ENCODE measurements at regions not wholly inside any gene's neighbourhood (a gene's known extent, or its start where the extent isn't known, plus 50 kb on each side); places are given as distances from the start of the nearest gene placed in this dataset.

DNA sequence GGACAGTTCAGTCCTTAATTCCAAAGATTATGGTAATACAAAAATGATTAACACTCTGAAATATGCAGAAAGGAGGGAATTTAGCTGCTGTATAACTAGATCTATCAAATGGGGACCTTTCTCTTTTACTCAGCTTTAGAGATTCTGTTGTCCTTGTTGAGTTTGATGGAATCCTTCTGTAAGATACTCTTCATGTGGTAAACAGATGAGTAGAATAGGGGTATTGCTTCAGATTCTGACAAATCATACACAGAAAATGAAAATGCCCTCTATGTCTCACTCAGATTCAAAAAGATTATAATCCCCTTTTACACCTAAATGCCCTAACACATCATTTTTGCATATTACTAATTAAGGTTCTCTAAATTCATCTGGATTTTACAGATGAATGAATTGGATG lies 50.7 kb downstream of the ARHGAP35 start:
- no peak for DNase-seq

DNA sequence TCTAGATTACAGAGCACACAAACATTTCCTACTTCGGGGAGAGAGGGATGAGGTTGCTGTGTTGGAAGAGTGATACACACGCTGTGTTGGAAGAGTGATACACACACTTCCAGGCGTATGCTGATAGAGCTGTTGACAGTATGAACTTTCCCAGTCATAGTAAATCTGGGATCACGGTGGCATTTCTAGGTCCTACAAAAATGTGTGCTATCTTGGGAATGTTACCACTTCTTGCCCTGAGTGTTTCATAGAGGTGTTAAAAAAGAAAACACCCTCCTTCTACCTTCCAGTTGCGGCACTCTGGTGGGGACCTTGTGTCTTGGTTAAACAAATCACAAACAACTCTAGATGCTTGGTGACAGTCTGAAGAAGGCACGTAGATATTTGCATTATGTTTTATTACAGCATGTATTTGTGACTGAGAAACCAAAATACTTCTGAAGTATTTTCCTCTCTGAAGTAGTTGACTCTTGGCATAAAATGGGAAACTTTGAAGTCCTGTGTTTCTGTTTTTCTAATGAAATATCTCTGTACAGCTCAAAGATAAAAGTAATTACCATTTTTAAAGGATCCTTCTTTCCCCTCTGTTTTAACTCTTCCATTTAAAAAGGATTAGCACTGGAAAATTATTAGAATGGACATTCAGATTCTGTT lies 52.5 kb downstream of the ARHGAP35 start:
- DNase-seq: no peak

DNA sequence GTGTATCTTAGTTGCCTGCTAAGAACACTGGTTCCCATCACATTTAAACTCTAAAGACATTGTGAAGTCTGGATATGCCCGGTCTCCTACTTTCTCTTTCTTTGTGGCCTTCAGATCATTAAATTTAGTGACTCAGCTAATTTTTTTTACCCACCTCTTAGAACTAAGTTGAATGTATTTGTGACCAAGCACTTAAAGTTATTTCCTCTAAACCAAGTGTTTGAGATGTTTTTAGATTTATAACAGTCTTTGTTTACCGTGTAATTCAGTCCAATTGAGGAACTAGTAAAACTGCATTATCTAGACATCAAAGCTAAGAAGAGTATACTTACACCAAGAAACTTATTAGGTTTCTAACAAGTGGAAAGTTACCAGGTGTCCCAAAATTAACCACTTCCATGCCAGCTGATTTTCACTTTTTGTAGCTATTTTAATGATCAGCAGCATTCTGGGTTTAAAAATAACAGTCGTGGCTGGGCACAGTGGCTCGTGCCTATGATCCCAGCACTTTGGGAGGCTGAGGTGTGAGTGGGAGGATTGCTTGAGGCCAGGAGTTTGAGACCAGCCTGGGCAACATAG lies 53.1 kb downstream of the ARHGAP35 start:
- no peak for DNase-seq

DNA sequence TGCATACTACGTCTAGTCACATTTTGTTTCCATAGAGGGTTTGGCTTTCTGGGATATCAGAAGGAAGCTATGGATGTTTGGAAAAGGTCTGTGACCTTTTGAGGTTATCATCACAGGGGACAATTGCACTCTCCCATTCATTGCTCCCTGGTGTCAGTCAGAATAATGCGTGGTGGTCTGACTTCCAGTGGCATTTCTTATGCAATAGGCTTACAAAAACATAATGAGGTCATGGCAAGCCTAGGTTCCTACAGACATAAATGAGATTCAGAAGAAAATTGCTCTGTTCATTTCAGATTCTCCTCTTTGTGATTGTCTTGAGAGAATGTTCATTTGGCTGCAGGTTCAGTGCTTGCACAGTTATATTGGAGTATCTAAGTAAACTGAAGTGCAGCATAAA lies 54.6 kb downstream of the ARHGAP35 start:
- DNase-seq: no peak

DNA sequence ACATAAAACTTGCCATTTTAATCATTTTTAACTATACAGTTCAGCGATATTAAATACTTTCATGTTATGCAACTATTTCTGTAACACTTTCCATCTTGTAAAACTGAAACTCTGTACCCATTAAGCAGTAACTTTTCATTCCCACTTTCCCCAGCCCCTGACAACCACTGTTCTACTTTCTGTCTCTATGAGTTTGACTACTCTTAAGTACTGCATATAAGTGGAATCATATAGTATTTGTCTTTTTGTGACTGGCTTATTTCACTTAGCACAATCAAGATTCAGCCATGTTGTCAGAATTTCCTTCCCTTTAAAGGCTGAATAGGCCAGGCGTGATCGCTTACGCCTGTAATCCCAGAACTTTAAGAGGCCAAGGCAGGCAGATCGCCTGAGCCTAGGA lies 56.2 kb downstream of the ARHGAP35 start:
- DNase-seq: no peak

DNA sequence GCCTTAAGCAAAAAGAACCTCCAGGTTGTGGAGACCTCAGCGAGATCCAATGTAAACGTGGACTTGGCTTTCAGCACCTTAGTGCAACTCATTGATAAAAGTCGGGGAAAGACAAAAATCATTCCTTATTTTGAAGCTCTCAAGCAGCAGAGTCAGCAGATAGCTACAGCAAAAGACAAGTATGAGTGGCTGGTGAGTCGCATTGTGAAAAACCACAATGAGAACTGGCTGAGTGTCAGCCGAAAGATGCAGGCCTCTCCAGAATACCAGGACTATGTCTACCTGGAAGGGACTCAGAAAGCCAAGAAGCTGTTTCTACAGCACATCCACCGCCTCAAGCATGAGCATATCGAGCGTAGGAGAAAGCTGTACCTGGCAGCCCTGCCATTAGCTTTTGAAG lies 58.5 kb downstream of the ARHGAP35 start:
- no peak for DNase-seq

DNA sequence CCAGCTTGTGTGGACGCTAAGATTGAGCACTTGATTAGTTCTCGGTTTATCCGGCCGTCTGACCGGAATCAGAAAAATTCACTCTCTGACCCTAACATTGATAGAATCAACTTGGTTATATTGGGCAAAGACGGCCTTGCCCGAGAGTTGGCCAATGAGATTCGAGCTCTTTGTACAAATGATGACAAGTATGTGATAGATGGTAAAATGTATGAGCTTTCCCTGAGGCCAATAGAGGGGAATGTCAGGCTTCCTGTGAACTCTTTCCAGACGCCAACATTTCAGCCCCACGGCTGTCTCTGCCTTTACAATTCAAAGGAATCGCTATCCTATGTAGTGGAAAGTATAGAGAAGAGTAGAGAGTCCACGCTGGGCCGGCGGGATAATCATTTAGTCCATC lies 59.6 kb downstream of the ARHGAP35 start:
- no peak for DNase-seq

DNA sequence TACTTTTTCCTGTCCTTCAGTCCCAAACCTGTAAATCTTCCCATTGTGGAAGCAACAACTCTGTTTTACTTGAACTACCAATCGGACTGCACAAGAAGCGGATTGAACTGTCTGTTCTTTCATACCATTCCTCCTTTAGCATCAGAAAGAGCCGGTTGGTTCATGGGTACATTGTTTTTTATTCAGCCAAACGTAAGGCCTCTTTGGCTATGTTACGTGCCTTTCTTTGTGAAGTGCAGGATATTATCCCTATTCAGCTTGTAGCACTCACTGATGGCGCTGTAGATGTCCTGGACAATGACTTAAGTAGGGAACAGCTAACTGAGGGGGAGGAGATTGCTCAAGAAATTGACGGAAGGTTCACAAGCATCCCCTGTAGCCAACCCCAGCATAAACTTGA lies 60.3 kb downstream of the ARHGAP35 start:
- no peak for DNase-seq

DNA sequence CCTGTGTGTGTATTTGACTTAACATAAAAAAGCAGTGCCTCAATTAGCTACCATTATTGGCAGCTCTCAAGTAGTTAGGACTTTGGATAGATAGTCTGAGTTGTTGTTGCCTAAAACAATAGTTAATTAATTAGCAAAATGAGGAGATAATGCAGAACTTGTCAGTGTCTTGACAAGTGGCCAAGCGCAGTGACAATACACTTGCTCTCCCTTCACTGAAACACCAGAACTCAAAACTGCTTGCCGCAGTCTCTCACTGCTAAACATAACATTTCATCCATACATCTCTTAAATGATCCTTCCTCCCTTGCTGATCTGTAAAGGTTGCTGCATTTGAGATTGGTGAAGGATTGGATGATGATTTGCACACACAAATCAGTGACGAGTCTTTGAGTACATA lies 61.7 kb downstream of the ARHGAP35 start:
- no peak for DNase-seq

DNA sequence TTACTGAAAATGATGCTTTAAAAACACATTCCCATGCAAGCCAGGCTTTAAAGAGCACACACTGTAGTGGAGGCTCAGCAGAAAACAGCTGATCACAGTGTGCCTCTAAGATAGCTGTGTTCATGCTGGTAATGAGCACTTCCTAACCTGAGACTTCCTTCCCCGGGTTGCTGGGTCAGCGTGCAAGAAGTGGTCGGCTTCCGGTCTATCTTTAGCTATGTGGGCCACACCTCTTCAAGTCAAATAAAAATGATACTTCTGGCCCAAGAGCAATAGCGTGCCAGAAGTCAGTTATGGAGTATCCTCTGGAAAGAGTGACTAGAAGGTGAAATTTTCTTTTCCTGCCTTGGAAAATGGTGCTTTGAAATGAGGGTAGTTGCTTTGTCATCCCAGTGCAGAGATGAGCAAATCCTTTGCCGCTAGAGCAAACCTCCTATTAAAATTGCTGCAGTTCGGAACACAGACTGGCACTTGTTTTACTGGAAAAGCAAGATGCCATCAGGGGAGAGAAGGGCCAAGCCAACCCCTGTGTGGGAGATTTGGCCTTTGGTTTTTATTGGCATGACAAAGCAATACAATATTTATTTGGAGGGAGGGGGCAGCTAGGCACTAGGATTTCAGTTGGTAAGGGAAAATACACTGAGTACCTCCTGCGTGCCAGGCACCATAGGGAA lies 64.2 kb downstream of the ARHGAP35 start:
- no peak for DNase-seq

DNA sequence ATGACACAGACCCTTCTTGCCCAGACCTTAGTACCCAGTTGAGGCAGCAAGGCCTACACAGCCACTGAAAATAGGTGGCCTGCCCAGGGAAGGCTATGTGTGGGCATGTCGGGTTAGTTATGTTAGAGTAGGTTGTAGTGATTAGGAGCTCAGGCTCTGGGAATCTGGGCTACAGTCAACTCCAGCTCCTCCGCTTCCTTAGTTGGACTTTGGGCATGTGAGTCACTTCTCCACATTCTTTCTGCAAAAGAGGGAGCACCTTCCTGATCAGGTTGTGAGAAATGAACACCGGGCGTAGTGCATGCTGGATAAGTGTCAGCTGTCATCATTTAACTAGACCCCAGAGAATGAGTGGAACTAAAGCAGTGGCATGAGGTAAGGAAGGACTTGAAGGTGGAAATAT lies 64.8 kb downstream of the ARHGAP35 start:
- DNase-seq: no peak

DNA sequence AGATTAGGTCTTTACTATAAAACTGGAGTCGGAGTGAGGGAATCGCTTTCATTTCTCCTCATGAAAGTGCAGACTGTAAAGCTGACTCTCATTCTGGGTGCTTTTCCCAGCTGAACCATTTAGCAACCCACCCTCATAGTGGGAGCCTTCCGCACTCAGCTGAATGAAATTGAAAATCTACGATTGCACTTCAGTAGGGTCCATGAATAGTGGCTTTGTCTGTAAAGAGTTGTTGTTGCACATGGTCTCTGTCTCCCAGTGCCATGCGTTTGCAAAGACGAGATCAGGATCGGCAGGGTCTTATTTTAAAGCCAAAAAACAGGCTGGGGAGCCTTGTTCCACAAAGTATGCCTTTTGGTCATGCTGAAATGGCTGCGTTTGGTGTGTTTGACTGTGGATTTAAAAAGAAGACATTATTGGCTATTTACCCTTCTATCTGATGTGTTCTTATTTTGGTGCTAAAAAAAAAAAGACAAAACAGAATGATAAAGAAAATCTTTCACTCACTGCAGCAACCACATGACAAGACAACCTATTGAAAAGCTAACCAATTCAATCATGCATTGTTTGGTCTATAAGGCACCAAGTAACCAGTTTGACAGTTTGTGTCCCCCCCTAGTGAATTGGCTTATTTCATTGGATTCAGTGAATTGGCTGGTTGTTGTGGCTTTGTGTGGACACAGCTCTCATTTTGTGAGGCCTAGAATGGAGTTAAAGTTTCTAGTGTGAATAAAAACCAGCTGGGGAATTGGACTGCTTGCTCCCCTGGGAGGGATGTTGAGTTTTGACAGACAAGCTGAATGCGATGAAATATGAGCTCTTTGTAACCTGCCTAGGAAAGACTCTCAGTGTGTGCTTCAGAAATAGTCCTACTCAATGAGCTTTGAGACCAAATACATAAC lies 65.6 kb downstream of the ARHGAP35 start:
- peak in 1 of 2 experiments; percentile 18 for DNase-seq

DNA sequence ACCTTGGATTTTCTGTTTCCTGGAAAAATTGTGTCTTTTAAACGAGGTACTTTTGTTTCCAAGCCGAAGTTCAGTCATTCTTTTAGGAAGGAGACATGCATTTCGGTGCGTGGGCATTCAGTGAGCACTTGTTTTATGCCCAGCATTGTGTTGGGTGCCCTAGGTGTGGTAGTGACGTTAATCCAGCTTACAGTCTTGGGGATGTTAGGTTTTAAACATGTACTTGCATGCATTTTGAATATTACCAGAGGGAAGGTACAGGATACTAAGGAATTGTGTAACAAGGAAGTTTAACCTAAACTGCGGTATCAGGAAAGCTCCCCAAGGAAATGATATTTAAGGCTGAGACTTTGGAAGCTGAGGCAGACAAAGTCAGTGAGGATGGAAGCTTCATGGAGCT lies 66.3 kb downstream of the ARHGAP35 start:
- DNase-seq: no peak

DNA sequence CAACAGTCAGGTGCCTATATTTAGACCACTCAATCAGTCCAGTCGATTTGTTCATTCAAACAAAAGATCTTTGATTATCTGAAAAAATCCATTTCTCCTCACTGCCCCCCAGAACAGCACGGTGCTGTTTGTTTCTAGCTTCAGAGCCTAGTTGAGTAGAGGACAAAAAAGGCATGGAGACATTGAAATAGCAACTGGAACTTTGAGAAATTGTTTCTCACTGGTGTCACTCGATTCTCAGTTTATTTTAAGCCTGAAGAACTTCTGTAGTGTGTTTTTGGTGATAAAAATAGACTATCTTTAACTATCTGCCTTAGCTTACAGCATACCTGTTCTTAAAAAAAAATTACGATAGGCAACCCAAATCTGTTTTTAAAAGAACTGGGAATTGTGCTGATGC lies 67.1 kb downstream of the ARHGAP35 start:
- DNase-seq: no peak

DNA sequence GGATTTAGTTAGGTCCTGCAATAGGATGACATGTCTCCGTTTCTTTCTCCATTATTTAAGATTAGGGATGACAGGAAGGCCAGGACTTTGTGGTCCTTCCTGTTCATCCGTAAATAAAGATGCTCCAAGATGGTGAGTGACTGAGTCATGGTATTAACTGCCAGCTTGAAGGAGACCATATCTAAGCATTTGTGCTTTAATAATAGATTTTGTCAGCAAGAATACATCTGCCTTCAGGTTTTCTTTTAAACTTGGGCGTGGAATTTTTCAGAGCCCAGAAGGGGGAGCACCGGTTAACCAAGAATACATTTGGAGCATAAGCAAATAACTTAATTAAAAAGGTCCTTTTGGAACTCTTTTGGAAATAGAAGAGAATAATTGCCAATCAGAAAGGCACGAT lies 68.2 kb downstream of the ARHGAP35 start:
- DNase-seq: no peak

DNA sequence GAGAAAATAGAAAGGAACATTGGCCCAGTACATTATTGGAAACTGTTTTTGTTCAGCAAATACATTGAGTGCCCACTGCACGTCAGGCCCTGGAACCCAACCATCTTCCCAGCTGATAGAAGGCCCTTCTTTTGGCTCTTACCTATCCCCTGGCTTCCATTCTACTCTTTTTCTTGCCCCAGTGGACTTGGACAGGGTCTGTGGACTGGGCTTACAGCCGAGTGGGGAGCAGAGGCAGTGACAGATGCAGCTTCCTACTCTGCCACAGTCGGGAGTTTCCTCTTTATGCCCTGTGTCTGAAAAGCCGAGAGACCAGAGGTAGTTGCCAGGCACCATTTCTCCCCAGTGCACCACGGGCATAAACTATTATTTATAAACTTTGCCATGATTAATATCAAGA lies 70.4 kb downstream of the ARHGAP35 start:
- no peak for DNase-seq

DNA sequence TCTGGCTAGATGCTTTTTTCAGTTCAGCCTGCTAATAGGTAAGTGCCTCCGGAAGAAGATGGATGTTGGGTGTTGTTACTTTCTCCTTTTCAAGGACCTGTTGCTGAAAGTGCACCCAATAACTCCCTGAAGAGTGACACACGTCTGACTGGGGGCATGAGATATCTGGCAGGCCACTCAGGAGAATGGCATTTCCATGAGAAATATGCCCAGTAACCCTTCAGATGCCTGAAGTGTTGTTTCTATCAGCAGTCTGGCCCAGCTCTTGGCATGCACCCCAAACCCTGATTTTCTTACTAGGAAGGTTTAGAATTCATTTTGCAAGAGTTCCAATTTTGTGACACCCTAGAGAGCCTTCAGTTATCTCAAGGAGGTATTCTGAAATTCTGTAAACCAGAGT lies 71.5 kb downstream of the ARHGAP35 start:
- no peak for DNase-seq

DNA sequence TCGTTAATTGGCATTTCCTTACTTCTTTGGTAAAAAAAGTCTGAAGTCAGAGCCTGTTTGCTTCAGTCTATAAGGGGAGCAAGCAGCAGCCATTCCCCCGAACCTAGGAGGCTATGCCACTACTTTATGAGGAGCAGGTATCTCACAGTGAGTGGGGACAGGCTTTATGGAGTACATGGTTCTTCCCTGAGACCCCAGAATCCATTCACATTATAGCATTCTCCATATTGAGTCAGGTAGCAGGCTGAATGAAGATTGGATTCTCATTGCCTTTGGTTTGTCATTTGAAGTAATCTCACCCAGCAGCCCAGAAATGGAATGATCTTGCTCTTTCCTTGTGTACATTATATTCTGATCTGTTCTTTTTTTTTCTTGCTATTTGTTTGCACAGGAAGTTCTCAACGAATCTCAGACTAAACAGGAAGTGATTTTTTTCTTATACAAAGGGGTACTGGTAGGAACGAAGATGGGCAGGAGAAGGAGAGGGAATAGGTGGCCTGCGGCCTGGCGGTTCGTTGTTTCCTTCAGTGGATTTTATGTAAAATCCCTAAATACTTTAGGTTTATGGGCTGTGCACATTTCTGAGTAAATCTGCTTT lies 74.4 kb downstream of the ARHGAP35 start:
- no peak for DNase-seq

DNA sequence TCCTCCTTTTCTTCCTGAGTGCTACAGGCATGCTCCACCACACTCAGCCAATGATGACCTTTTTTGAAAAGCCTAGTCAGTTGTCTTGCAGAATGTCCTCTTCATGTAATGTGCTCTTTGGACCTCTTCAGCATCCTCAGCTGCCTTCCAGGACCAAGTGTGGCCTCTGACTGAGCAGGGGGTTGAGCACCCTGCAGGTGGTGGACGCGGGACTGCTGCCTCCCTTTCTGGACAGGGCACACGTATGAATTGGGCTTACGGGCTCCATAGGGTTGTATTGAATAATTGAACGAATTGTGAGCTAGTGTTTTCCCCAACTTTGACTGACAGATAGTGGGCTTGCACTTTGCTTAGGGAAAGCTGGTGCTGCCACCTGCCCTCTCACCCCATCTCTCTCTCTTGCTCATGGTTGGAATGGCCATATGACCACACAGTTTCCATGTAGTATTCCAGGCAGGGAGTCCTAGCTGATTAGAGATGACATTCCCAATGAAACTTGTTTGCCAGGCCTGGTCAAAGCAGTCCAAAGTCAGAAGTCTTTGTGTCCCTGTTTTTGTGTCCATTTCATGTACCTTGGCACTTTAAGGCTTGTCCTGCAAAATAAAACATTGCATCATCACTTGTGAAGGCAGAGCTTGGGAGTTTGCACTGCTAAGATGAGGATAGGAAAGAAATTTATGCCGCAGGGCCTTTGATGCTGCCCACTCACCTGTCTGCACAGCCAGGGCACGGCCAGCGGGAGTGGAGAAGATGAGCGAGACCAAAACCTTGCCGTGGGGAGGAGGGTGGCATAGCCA lies 76.3 kb upstream of the NPAS1 start:
- DNase-seq: no peak

DNA sequence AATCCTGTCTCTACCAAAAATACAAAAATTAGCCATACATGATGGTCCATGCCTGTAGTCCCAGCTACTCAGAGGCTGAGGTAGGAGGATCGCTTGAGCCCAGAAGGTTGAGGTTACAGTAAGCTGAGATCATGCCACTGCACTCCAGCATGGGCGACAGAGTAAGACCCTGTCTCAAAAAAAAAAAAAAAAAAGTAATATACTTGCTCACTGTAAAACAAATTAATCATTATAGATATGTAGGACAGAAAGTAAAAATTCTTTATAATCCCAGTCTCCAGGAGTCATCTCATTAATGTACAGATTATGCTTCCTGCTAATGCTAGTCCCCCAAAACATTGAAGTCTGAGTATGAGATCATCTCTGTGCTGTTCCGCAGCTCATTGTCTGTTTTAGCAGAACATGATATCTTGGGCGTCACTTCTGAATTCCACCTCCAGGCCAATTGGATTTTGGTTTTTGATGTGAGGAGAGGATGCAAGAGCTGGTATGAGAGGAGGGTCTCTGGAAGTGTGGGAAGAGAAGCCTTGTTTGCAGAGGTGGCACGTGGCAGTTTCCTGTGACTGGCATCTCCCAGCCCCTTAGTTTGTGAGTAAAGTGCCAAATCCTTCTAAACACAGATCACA lies 75.4 kb upstream of the NPAS1 start:
- no peak for DNase-seq

DNA sequence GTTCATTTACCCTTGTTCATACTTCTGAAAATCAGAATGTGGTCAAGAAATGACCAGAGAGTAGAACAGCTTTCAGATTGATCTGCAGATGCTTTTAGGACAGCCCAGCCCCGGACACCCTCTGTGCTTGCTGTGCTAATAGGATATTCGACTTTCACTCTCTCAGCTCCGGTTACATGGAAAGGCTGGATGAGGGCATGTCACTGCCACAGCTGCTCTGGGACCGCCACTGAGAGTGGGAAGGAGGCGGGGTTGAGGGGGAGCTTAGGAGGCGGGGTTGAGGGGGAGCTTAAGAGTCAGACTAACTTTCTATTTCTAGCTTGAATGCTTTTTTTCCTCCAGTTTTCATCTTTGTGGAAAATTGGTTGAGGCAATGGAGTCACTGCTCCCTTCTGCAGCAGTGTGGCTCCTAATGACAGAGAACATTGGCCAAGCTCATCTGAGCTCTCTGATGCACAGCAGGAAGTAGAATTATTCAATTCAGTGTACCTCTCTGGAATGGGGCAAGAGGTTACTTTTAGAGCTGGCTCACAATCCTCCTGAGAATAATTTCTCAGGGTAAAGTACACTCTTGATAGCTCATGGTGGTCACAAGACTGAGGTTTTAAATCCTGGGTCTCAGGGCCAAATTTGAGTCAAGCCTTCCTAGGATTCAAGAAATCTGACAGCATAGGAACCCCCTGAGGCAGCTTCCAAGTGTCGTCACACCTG lies 74.6 kb upstream of the NPAS1 start:
- DNase-seq: no peak
